DND-41 (cell line): ENCODE measurements at regions not wholly inside any gene's neighbourhood (a gene's known extent, or its start where the extent isn't known, plus 50 kb on each side); places are given as distances from the start of the nearest gene placed in this dataset.

ENCODE experiments used
- EZH2 ChIP-seq: IDR thresholded peaks from 3 replicates; pipeline ENCODE4 v1.6.1; 2012; ENCODE audit warnings: borderline replicate concordance, low read depth, mild to moderate bottlenecking, moderate library complexity, low read length, inconsistent platforms; ENCODE audit not compliant: severe bottlenecking
- TF ChIP-seq, protein P1 (sequence below): IDR thresholded peaks from 2 replicates; pipeline ENCODE4 v1.5.1; 2012; ENCODE audit warnings: borderline replicate concordance, low read length, moderate library complexity, mild to moderate bottlenecking; ENCODE audit not compliant: poor library complexity, severe bottlenecking; ENCODE audit errors: extremely low read depth

GRCh38 chr6:105815661-105816555 lies 270.2 kb upstream of the PRDM1 start:
- TF ChIP-seq, protein P1, sequence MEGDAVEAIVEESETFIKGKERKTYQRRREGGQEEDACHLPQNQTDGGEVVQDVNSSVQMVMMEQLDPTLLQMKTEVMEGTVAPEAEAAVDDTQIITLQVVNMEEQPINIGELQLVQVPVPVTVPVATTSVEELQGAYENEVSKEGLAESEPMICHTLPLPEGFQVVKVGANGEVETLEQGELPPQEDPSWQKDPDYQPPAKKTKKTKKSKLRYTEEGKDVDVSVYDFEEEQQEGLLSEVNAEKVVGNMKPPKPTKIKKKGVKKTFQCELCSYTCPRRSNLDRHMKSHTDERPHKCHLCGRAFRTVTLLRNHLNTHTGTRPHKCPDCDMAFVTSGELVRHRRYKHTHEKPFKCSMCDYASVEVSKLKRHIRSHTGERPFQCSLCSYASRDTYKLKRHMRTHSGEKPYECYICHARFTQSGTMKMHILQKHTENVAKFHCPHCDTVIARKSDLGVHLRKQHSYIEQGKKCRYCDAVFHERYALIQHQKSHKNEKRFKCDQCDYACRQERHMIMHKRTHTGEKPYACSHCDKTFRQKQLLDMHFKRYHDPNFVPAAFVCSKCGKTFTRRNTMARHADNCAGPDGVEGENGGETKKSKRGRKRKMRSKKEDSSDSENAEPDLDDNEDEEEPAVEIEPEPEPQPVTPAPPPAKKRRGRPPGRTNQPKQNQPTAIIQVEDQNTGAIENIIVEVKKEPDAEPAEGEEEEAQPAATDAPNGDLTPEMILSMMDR = no peak
- TF ChIP-seq EZH2 = no peak
